ENCODE measurements at regions not wholly inside any gene's neighbourhood (a gene's known extent, or its start where the extent isn't known, plus 50 kb on each side); places are given as distances from the start of the nearest gene placed in this dataset.

DNA sequence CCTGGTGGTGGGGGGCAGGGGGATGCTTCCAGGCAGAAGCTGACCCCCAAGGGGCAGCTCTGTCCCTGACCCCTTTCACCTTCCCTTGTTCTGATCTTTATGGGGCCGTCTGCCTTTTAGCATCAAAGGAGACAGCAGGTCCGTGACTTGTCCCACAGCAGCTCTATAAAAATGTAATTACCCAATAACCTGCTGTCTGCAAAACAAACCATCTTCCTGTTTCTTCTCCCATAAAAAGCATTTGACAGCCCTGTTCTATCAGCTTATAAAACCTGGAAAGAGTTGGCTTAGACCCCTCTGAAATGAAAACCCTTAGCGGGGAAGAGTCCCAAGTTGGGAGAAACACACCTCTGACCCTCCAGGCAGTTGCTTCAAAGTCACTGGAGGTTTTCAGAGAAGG lies 416.9 kb downstream of the MED13L start:
- TF ChIP-seq EZH2 (IDR thresholded peaks at IDR 0.05), result no peak
- TF ChIP-seq, protein P1, sequence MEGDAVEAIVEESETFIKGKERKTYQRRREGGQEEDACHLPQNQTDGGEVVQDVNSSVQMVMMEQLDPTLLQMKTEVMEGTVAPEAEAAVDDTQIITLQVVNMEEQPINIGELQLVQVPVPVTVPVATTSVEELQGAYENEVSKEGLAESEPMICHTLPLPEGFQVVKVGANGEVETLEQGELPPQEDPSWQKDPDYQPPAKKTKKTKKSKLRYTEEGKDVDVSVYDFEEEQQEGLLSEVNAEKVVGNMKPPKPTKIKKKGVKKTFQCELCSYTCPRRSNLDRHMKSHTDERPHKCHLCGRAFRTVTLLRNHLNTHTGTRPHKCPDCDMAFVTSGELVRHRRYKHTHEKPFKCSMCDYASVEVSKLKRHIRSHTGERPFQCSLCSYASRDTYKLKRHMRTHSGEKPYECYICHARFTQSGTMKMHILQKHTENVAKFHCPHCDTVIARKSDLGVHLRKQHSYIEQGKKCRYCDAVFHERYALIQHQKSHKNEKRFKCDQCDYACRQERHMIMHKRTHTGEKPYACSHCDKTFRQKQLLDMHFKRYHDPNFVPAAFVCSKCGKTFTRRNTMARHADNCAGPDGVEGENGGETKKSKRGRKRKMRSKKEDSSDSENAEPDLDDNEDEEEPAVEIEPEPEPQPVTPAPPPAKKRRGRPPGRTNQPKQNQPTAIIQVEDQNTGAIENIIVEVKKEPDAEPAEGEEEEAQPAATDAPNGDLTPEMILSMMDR (IDR thresholded peaks at IDR 0.05), result no peak
